Neural progenitor cell (in vitro differentiated cells): ENCODE measurements at regions not wholly inside any gene's neighbourhood (a gene's known extent, or its start where the extent isn't known, plus 50 kb on each side); places are given as distances from the start of the nearest gene placed in this dataset.

Source experiments
- EZH2 ChIP-seq: fragments of 200-600 bp; sonication (generic); IDR thresholded peaks from 2 replicates; pipeline ENCODE4 v1.6.1; 2017; ENCODE audit warnings: antibody characterized with exemption, mild to moderate bottlenecking, moderate library complexity
- EZH2phosphoT487 ChIP-seq: fragments of 200-600 bp; sonication (generic); IDR thresholded peaks from 2 replicates; pipeline ENCODE4 v1.6.1; 2017; ENCODE audit warnings: antibody characterized with exemption
- TF ChIP-seq, protein P1 (sequence below): fragments of 200-600 bp; sonication (generic); IDR thresholded peaks from 2 replicates; pipeline ENCODE4 v1.5.1; 2017; ENCODE audit warnings: antibody characterized with exemption, mild to moderate bottlenecking

DNA sequence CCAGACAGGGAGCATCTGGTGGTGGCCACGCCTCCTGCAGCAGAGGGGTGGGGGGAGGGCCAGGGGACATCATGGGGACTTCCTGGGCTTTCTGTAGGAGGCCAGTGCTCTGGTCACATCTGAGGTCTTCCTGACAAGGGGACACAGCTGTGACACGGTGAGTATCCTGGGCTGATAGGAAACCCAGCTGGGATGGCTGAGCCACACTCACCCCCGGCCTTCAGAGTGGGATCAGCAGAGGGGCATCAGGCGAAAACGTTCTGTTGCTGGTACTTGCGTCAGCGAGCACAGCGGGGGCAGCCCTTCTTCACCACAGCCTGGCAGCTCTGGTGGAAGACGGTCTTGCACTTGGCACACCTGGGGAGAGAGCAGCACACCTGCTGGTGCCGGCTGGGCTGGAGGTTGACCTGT, 122.9 kb upstream of the SMURF2 start:
- TF ChIP-seq, protein P1, sequence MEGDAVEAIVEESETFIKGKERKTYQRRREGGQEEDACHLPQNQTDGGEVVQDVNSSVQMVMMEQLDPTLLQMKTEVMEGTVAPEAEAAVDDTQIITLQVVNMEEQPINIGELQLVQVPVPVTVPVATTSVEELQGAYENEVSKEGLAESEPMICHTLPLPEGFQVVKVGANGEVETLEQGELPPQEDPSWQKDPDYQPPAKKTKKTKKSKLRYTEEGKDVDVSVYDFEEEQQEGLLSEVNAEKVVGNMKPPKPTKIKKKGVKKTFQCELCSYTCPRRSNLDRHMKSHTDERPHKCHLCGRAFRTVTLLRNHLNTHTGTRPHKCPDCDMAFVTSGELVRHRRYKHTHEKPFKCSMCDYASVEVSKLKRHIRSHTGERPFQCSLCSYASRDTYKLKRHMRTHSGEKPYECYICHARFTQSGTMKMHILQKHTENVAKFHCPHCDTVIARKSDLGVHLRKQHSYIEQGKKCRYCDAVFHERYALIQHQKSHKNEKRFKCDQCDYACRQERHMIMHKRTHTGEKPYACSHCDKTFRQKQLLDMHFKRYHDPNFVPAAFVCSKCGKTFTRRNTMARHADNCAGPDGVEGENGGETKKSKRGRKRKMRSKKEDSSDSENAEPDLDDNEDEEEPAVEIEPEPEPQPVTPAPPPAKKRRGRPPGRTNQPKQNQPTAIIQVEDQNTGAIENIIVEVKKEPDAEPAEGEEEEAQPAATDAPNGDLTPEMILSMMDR, result no peak
- TF ChIP-seq EZH2 (no peak), EZH2phosphoT487 (no peak)
